ENCODE measurements at regions not wholly inside any gene's neighbourhood (a gene's known extent, or its start where the extent isn't known, plus 50 kb on each side); places are given as distances from the start of the nearest gene placed in this dataset.
A peak's percentile ranks its signal among the peaks of the same experiment; 100 is the strongest.

- Histone ChIP-seq H3K36me3 (ENCODE audit: control insufficient read depth in 2 of 2, extremely low read depth in 1 of 2, insufficient read depth in 2 of 2, low read length in 2 of 2) (no peaks in the 10 kb centered on the region), H2AFZ (ENCODE audit: control insufficient read depth, low read length) (no peak overlapping the region), H3K9me1 (ENCODE audit: control insufficient read depth, extremely low read depth, insufficient read depth, low read length) (no peaks in the 10 kb centered on the region), H3K4me2 (ENCODE audit: control insufficient read depth, extremely low read depth, insufficient read depth, low read depth, low read length) (no peak overlapping the region), H4K20me1 (ENCODE audit: control insufficient read depth, extremely low read depth, insufficient read depth, low read length) (no peaks in the 10 kb centered on the region), H3K79me2 (ENCODE audit: control insufficient read depth, insufficient read depth, low read length) (no peaks in the 10 kb centered on the region), H3K27me3 (ENCODE audit: control insufficient read depth, extremely low read depth, insufficient read depth, low read length) (no peaks in the 10 kb centered on the region), H3K27ac (ENCODE audit: control insufficient read depth, insufficient read depth, low read length) (no peak overlapping the region), H3K4me3 (ENCODE audit: control insufficient read depth in 2 of 3, extremely low read depth in 1 of 3, insufficient read depth in 2 of 3, low read depth in 1 of 3, low read length in 3 of 3) (no peak overlapping the region), H3K9me3 (ENCODE audit: control insufficient read depth, low read depth, low read length) (no peaks in the 10 kb centered on the region), H3K4me1 (ENCODE audit: control insufficient read depth, extremely low read depth, insufficient read depth, low read length) (no peaks in the 10 kb centered on the region), H3K9ac (ENCODE audit: control insufficient read depth, extremely low read depth, insufficient read depth, low read length) (no peak overlapping the region)
- TF ChIP-seq CTCF (optimal IDR thresholded peaks at IDR 0.05 in 1 of 3, IDR thresholded peaks at IDR 0.05 in 1 of 3, conservative IDR thresholded peaks at IDR 0.05 in 1 of 3; ENCODE audit: extremely low read depth in 1 of 3, insufficient read depth in 2 of 3, low read length in 3 of 3), result peak; percentile 25 to 49 (median 35)
- TF ChIP-seq EZH2 (IDR thresholded peaks at IDR 0.05; ENCODE audit: low read length), result no peak
- DNase-seq (ENCODE audit: low read depth, low spot score), result peak; percentile 21
- peak; percentile 9 for FAIRE-seq
- dilution Hi-C loops (cut with MboI; ENCODE audit: extremely low pct_ligation_motif_present, low sequenced_read_pairs), result no loop called here
These were observed 661.6 kb downstream of the RAPGEF2 start for GRCh38 chr4:159764343-159764952.

GRCh38 chr4:159765382-159765781 is 662.5 kb downstream of the RAPGEF2 start:
- DNase-seq (ENCODE audit: low read depth, low spot score), result peak; percentile 4
- Histone ChIP-seq H3K4me2 (ENCODE audit: control insufficient read depth, extremely low read depth, insufficient read depth, low read depth, low read length) (no peak overlapping the region), H3K4me3 (ENCODE audit: control insufficient read depth in 2 of 3, extremely low read depth in 1 of 3, insufficient read depth in 2 of 3, low read depth in 1 of 3, low read length in 3 of 3) (no peak overlapping the region), H3K27me3 (ENCODE audit: control insufficient read depth, extremely low read depth, insufficient read depth, low read length) (no peaks in the 10 kb centered on the region), H4K20me1 (ENCODE audit: control insufficient read depth, extremely low read depth, insufficient read depth, low read length) (no peaks in the 10 kb centered on the region), H3K9me3 (ENCODE audit: control insufficient read depth, low read depth, low read length) (no peaks in the 10 kb centered on the region), H3K9ac (ENCODE audit: control insufficient read depth, extremely low read depth, insufficient read depth, low read length) (no peak overlapping the region), H3K79me2 (ENCODE audit: control insufficient read depth, insufficient read depth, low read length) (no peaks in the 10 kb centered on the region), H3K36me3 (ENCODE audit: control insufficient read depth in 2 of 2, extremely low read depth in 1 of 2, insufficient read depth in 2 of 2, low read length in 2 of 2) (no peaks in the 10 kb centered on the region), H3K27ac (ENCODE audit: control insufficient read depth, insufficient read depth, low read length) (no peak overlapping the region), H3K4me1 (ENCODE audit: control insufficient read depth, extremely low read depth, insufficient read depth, low read length) (no peaks in the 10 kb centered on the region), H3K9me1 (ENCODE audit: control insufficient read depth, extremely low read depth, insufficient read depth, low read length) (no peaks in the 10 kb centered on the region), H2AFZ (ENCODE audit: control insufficient read depth, low read length) (no peak overlapping the region)
- no peak for FAIRE-seq
- TF ChIP-seq EZH2 (IDR thresholded peaks at IDR 0.05; ENCODE audit: low read length) (no peak), CTCF (optimal IDR thresholded peaks at IDR 0.05 in 1 of 3, IDR thresholded peaks at IDR 0.05 in 1 of 3, conservative IDR thresholded peaks at IDR 0.05 in 1 of 3; ENCODE audit: extremely low read depth in 1 of 3, insufficient read depth in 2 of 3, low read length in 3 of 3) (no peak)
- dilution Hi-C loops (cut with MboI; ENCODE audit: extremely low pct_ligation_motif_present, low sequenced_read_pairs), result no loop called here

All from keratinocyte (primary cell).